Omental fat pad (tissue), 3 donors: ENCODE measurements at regions not wholly inside any gene's neighbourhood (a gene's known extent, or its start where the extent isn't known, plus 50 kb on each side); places are given as distances from the start of the nearest gene placed in this dataset.

Experiments
- ATAC-seq: fragments of 150-250 bp; one replicate; pipeline ENCODE4 v1.9.1; 2016; ENCODE audit warnings: mild to moderate bottlenecking, moderate library complexity; ENCODE audit not compliant: low FRiP score
- DNase-seq: peaks from one replicate; pipeline ENCODE4 v3.0.0-alpha.2; 2019; ENCODE audit warnings: low spot score
- CTCF ChIP-seq, 3 donors: fragments of 450-650 bp; IDR thresholded peaks; one replicate each; pipeline ENCODE4 v1.5.1; 2016 to 2017; ENCODE audit warnings: antibody characterized with exemption in 3 of 3, mild to moderate bottlenecking in 3 of 3, moderate library complexity in 2 of 3

- TF ChIP-seq CTCF (IDR thresholded peaks at IDR 0.05), result no peak
- ATAC-seq, result no peak
- DNase-seq, result no peak
Observed at GRCh38 chr6:138012682-138013081, 94.5 kb downstream of the PERP start.

- ATAC-seq, result no peak
- DNase-seq, result no peak
- TF ChIP-seq CTCF (IDR thresholded peaks at IDR 0.05), result no peak
Observed at GRCh38 chr6:138013959-138014358, 93.3 kb downstream of the PERP start.

GRCh38 chr6:138017166-138017757 lies 90.0 kb downstream of the PERP start:
- DNase-seq, result no peak
- ATAC-seq, result no peak

GRCh38 chr6:138018297-138018696 lies 88.9 kb downstream of the PERP start:
- TF ChIP-seq CTCF (IDR thresholded peaks at IDR 0.05), result no peak
- ATAC-seq (no peak), DNase-seq (no peak)

More at GRCh38 chr6:138017166-138017757, 90.0 kb downstream of the PERP start:
- no peak for TF ChIP-seq CTCF (IDR thresholded peaks at IDR 0.05)

- ATAC-seq (no peak), DNase-seq (no peak)
- no peak for TF ChIP-seq CTCF (IDR thresholded peaks at IDR 0.05)
Observed at GRCh38 chr6:138025528-138025978, 81.7 kb downstream of the PERP start.

GRCh38 chr6:138026342-138026741 lies 80.9 kb downstream of the PERP start:
- no peak for ATAC-seq
- DNase-seq, result no peak
- no peak for TF ChIP-seq CTCF (IDR thresholded peaks at IDR 0.05)

- no peak for DNase-seq
- no peak for ATAC-seq
- TF ChIP-seq CTCF (IDR thresholded peaks at IDR 0.05), result no peak
Observed at GRCh38 chr6:138028893-138029292, 78.3 kb downstream of the PERP start.
